Transverse colon (tissue), 4 donors: ENCODE measurements at regions not wholly inside any gene's neighbourhood (a gene's known extent, or its start where the extent isn't known, plus 50 kb on each side); places are given as distances from the start of the nearest gene placed in this dataset.

Source experiments
- EP300 ChIP-seq: sonication (generic); formaldehyde crosslinking; IDR thresholded peaks from one replicate; pipeline ENCODE4 v1.6.1; 2017; ENCODE audit warnings: antibody characterized with exemption, low read depth
- POLR2A ChIP-seq: fragments of 450-650 bp; IDR thresholded peaks from one replicate; pipeline ENCODE4 v1.6.1; 2016; ENCODE audit warnings: antibody characterized with exemption, mild to moderate bottlenecking, moderate library complexity
- POLR2AphosphoS5 ChIP-seq, 3 donors: sonication (generic); formaldehyde crosslinking; IDR thresholded peaks; one replicate each; pipeline ENCODE4 v1.6.1; 2016; ENCODE audit warnings: antibody characterized with exemption in 3 of 3
- TF ChIP-seq, protein P1 (sequence below), 5 experiments: fragments of 200-600 bp in 3 of 5; fragments of 450-650 bp in 2 of 5; sonication (generic) in 3 of 5; IDR thresholded peaks; 1 replicate in 2 of 5; 2 replicates in 3 of 5; pipeline ENCODE4 v1.5.1; 2016 to 2017; ENCODE audit warnings: antibody characterized with exemption in 5 of 5, inconsistent platforms in 3 of 5, mild to moderate bottlenecking in 2 of 5, moderate library complexity in 1 of 5

DNA sequence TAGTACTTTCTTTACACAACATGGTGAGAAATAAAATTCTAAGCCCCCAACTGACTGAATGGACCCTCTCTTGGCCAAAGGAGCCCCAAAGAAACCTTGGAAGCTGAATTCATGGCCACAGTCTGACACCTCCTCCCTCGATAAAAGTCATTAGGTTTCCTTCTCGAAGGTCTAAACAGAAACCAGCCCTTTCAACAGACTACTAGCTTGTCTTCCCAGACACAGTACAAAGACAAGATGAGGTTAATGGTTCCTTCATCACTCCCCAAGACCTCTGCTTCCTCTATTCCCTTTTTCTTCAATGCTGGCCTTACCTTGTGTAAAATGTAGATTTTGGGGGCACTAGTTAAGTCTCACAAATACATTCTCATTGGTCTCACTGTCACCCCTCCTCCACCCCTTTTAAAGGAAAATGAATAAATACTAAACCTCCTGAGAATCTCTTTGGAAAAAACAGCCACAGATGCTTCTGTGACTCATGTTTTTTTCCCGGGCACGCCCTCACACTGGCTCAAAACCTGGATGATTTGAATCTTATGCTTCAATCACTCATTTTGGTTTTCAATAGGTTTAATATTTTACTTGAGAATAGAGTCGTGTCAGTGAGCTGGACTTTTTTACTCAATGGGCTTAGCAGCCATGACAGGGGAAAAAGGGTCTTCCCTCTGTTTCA is 65.8 kb upstream of the MED4 start:
- TF ChIP-seq, protein P1, sequence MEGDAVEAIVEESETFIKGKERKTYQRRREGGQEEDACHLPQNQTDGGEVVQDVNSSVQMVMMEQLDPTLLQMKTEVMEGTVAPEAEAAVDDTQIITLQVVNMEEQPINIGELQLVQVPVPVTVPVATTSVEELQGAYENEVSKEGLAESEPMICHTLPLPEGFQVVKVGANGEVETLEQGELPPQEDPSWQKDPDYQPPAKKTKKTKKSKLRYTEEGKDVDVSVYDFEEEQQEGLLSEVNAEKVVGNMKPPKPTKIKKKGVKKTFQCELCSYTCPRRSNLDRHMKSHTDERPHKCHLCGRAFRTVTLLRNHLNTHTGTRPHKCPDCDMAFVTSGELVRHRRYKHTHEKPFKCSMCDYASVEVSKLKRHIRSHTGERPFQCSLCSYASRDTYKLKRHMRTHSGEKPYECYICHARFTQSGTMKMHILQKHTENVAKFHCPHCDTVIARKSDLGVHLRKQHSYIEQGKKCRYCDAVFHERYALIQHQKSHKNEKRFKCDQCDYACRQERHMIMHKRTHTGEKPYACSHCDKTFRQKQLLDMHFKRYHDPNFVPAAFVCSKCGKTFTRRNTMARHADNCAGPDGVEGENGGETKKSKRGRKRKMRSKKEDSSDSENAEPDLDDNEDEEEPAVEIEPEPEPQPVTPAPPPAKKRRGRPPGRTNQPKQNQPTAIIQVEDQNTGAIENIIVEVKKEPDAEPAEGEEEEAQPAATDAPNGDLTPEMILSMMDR (IDR thresholded peaks at IDR 0.05): no peak
- no peak for TF ChIP-seq POLR2AphosphoS5 (IDR thresholded peaks at IDR 0.05)
- TF ChIP-seq POLR2A: no peak
- no peak for TF ChIP-seq EP300
